Endothelial cell of umbilical vein (primary cell): ENCODE measurements at regions not wholly inside any gene's neighbourhood (a gene's known extent, or its start where the extent isn't known, plus 50 kb on each side); places are given as distances from the start of the nearest gene placed in this dataset.
"Not testable (repeated sequence)": the region's sequence is repeated elsewhere in the genome, so short reads cannot be mapped to it uniquely, and the experiment has no call there.

ENCODE experiments used
- BruUV-seq: library from RNA; stranded (reverse); fragments of 400-500 nt; replicated peaks from 2 replicates; lab custom pipeline; 2021; lab: Mats Ljungman, UMichigan
- CTCF ChIA-PET: fragments of 300-600, 350-600 bp; sonication (Branson Sonifier 250); formaldehyde crosslinking; loops from one replicate; lab custom pipeline; 2021; ENCODE audit warnings: antibody characterized with exemption, inconsistent platforms; lab: Charles Lee
- POLR2A ChIA-PET: fragments of 300-600, 350-600 bp; sonication (Branson Sonifier 250); formaldehyde crosslinking; loops from one replicate; lab custom pipeline; 2021; ENCODE audit warnings: antibody characterized with exemption, inconsistent platforms; lab: Charles Lee
- DNase-seq: peaks from one replicate; pipeline ENCODE4 v3.0.0-alpha.2; 2011; ENCODE audit warnings: low read depth, low spot score
- FAIRE-seq: peaks from 2 replicates; lab custom pipeline; 2011; peaks lifted over from hg19 to GRCh38; lab: Jason Lieb, UNC
- H2AFZ ChIP-seq: 2 replicates; pipeline ENCODE4 v1.6.0; 2012; ENCODE audit warnings: low read depth, low read length, control low read depth, inconsistent platforms
- H3K27ac ChIP-seq: 2 replicates; pipeline ENCODE4 v1.5.1; 2011; ENCODE audit warnings: low read depth, mild to moderate bottlenecking, control low read depth, low read length, moderate library complexity; ENCODE audit not compliant: insufficient read depth
- H3K27me3 ChIP-seq, 2 experiments: 2 replicates each; pipeline versions ENCODE4 v1.6.0 to v1.6.1; 2011; ENCODE audit warnings: low read length in 2 of 2, mixed read lengths in 1 of 2; ENCODE audit not compliant: control insufficient read depth in 2 of 2, insufficient read depth in 2 of 2
- H3K36me3 ChIP-seq, 2 experiments: 2 replicates in 1 of 2; 3 replicates in 1 of 2; pipeline ENCODE4 v1.5.1; 2011; ENCODE audit warnings: low read length in 2 of 2, mild to moderate bottlenecking in 1 of 2, moderate library complexity in 1 of 2; ENCODE audit not compliant: control insufficient read depth in 2 of 2, insufficient read depth in 2 of 2; ENCODE audit errors: extremely low read depth in 1 of 2
- H3K4me1 ChIP-seq: 3 replicates; pipeline ENCODE4 v1.5.1; 2011; ENCODE audit warnings: mild to moderate bottlenecking, low read length; ENCODE audit not compliant: control insufficient read depth, insufficient read depth; ENCODE audit errors: extremely low read depth
- H3K4me2 ChIP-seq: 2 replicates; pipeline ENCODE4 v1.6.1; 2011; ENCODE audit warnings: low read length, control low read depth, mixed read lengths; ENCODE audit not compliant: insufficient read depth
- H3K4me3 ChIP-seq, 3 experiments: fragments of 200-600 bp in 1 of 3; sonication (generic), shearing (Covaris generic) in 1 of 3; replicated peaks in 1 of 3; 2 replicates each; pipeline ENCODE4 v1.5.1; 2011 to 2016; ENCODE audit warnings: control low read depth in 3 of 3, low read length in 3 of 3, mild to moderate bottlenecking in 2 of 3, inconsistent platforms in 1 of 3, low read depth in 1 of 3, moderate library complexity in 1 of 3; ENCODE audit not compliant: insufficient read depth in 1 of 3
- H3K79me2 ChIP-seq: 2 replicates; pipeline ENCODE4 v1.6.0; 2012; ENCODE audit warnings: low read length, inconsistent platforms; ENCODE audit not compliant: control insufficient read depth, insufficient read depth
- H3K9ac ChIP-seq: replicated peaks from 2 replicates; pipeline ENCODE3; 2011; ENCODE audit warnings: low read length, control low read depth; ENCODE audit not compliant: insufficient read depth; ENCODE audit errors: extremely low read depth
- H3K9me1 ChIP-seq: replicated peaks from 3 replicates; pipeline ENCODE4 v1.6.0; 2011; ENCODE audit warnings: mild to moderate bottlenecking, low read length; ENCODE audit not compliant: control insufficient read depth, insufficient read depth; ENCODE audit errors: extremely low read depth
- H3K9me3 ChIP-seq: replicated peaks from 2 replicates; pipeline ENCODE4 v1.5.1; 2012; ENCODE audit warnings: low read length, inconsistent platforms; ENCODE audit not compliant: control insufficient read depth, insufficient read depth
- H4K20me1 ChIP-seq: replicated peaks from 2 replicates; pipeline ENCODE3; 2011; ENCODE audit warnings: mild to moderate bottlenecking, low read length; ENCODE audit not compliant: control insufficient read depth, insufficient read depth; ENCODE audit errors: extremely low read depth
- EZH2 ChIP-seq: IDR thresholded peaks from 2 replicates; pipeline ENCODE4 v1.6.1; 2012; ENCODE audit warnings: borderline replicate concordance, low read depth, mild to moderate bottlenecking, moderate library complexity, low read length, inconsistent platforms; ENCODE audit not compliant: severe bottlenecking
- FOS ChIP-seq: IDR thresholded peaks from 2 replicates; pipeline ENCODE4 v1.6.1; 2011; ENCODE audit warnings: mild to moderate bottlenecking, low read length, moderate library complexity, borderline replicate concordance; ENCODE audit not compliant: insufficient read depth
- GATA2 ChIP-seq: IDR thresholded peaks from 2 replicates; pipeline ENCODE4 v1.7.0; 2011; ENCODE audit warnings: low read depth, mild to moderate bottlenecking, moderate library complexity, mixed read lengths, low read length; ENCODE audit not compliant: insufficient read length, insufficient read depth
- JUN ChIP-seq: IDR thresholded peaks from 2 replicates; pipeline ENCODE4 v1.6.1; 2011; ENCODE audit warnings: borderline replicate concordance, low read depth; ENCODE audit not compliant: insufficient read length, insufficient read depth
- MAX ChIP-seq: IDR thresholded peaks from 2 replicates; pipeline ENCODE4 v1.6.1; 2011; ENCODE audit not compliant: insufficient read depth, insufficient read length
- MYC ChIP-seq: IDR thresholded peaks from one replicate; pipeline ENCODE4 v1.6.1; 2011; ENCODE audit warnings: mild to moderate bottlenecking, low read depth, low read length
- POLR2A ChIP-seq: IDR thresholded peaks from 2 replicates; pipeline ENCODE4 v1.6.1; 2012; ENCODE audit warnings: low read depth, mild to moderate bottlenecking, control low read depth, low read length
- POLR2AphosphoS5 ChIP-seq: IDR thresholded peaks from 2 replicates; pipeline ENCODE4 v1.6.1; 2012; ENCODE audit warnings: low read depth, mild to moderate bottlenecking, control low read depth, low read length, moderate library complexity; ENCODE audit not compliant: insufficient read depth
- dilution Hi-C: fragments of 300-500 bp; cut with MboI; formaldehyde crosslinking; loops from one replicate; pipeline ENCODE4 v1.15.0; 2019; ENCODE audit warnings: low sequenced_read_pairs; ENCODE audit not compliant: extremely low pct_ligation_motif_present
- intact Hi-C: fragments of 100-400 bp; cut with micrococcal nuclease; formaldehyde crosslinking; loops from one replicate; pipeline ENCODE4 v1.10.0; 2022
- TF ChIP-seq, protein P1 (sequence below), 2 donors: IDR thresholded peaks; 1 replicate in 1 of 2; 2 replicates in 1 of 2; pipeline ENCODE4 v1.5.1; 2011; ENCODE audit warnings: low read length in 2 of 2, mild to moderate bottlenecking in 2 of 2, moderate library complexity in 2 of 2, control low read depth in 1 of 2, inconsistent platforms in 1 of 2, low read depth in 1 of 2; ENCODE audit not compliant: insufficient read depth in 1 of 2; ENCODE audit errors: extremely low read depth in 1 of 2

DNA sequence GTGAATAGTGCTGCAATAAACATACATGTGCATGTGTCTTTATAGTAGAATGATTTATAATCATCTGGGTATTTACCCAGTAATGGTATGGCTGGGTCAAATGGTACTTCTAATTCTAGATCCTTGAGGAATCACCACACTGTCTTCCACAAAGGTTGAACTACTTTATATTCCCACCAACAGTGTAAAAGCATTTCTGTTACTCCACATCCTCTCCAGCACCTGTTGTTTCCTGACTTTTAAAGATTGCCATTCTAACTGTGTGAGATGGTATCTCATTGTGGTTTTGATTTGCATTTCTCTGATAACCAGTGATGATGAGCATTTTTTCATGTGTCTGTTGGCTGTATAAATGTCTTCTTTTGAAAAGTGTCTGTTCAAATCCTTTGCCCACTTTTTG, 215.5 kb downstream of the LRIG3 start:
- H3K4me2 ChIP-seq, H3K36me3 ChIP-seq, H3K4me1 ChIP-seq, POLR2A ChIA-PET, DNase-seq, H3K4me3 ChIP-seq, FAIRE-seq, H3K27ac ChIP-seq, H3K9me3 ChIP-seq, H3K27me3 ChIP-seq, BruUV-seq, H3K9ac ChIP-seq, dilution Hi-C loops, H2AFZ ChIP-seq, H4K20me1 ChIP-seq, H3K79me2 ChIP-seq, CTCF ChIA-PET, H3K9me1 ChIP-seq, intact Hi-C loops: not testable (repeated sequence)

DNA sequence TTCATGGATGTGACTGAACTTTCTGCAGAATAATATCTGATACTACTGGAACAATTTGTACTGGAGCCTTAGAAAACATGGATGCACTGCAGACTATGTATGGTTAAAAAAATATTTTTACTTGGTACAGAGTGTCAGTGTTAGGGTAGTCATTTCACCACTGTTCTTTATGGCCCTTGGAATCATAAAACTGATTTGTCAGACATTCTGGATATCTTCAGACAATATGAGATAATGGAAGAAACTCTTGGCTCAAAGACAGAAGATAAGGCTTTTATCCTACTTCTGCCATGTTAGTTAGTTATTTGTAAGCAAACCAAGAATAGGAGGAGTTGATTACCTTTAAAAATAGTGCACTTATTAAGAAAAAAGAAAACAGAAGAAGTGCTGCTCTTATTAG, 209.4 kb downstream of the LRIG3 start:
- intact Hi-C loops (no loop called here), dilution Hi-C loops (no loop called here)
- no peak overlapping the region for H3K9ac ChIP-seq
- H3K4me2 ChIP-seq = no peak overlapping the region
- ChIA-PET POLR2A (no interaction called here), CTCF (no interaction called here)
- no peaks in the 10 kb centered on the region for H3K27me3 ChIP-seq
- H2AFZ ChIP-seq = no peak overlapping the region
- BruUV-seq = no TSS peak
- H3K4me1 ChIP-seq = no peaks in the 10 kb centered on the region
- no peak overlapping the region for H3K27ac ChIP-seq
- TF ChIP-seq EZH2 (no peak), GATA2 (no peak), POLR2AphosphoS5 (no peak), MYC (no peak), JUN (no peak), MAX (no peak), FOS (no peak), POLR2A (no peak)
- TF ChIP-seq, protein P1, sequence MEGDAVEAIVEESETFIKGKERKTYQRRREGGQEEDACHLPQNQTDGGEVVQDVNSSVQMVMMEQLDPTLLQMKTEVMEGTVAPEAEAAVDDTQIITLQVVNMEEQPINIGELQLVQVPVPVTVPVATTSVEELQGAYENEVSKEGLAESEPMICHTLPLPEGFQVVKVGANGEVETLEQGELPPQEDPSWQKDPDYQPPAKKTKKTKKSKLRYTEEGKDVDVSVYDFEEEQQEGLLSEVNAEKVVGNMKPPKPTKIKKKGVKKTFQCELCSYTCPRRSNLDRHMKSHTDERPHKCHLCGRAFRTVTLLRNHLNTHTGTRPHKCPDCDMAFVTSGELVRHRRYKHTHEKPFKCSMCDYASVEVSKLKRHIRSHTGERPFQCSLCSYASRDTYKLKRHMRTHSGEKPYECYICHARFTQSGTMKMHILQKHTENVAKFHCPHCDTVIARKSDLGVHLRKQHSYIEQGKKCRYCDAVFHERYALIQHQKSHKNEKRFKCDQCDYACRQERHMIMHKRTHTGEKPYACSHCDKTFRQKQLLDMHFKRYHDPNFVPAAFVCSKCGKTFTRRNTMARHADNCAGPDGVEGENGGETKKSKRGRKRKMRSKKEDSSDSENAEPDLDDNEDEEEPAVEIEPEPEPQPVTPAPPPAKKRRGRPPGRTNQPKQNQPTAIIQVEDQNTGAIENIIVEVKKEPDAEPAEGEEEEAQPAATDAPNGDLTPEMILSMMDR (IDR thresholded peaks at IDR 0.05; ENCODE audit: extremely low read depth in 1 of 2, insufficient read depth in 1 of 2, low read depth in 1 of 2, low read length in 2 of 2) = no peak
- no peak for FAIRE-seq
- H3K9me3 ChIP-seq = no peaks in the 10 kb centered on the region
- H3K4me3 ChIP-seq = no peak overlapping the region
- H3K9me1 ChIP-seq = no peaks in the 10 kb centered on the region
- H3K36me3 ChIP-seq = no peaks in the 10 kb centered on the region
- no peaks in the 10 kb centered on the region for H3K79me2 ChIP-seq
- H4K20me1 ChIP-seq = no peaks in the 10 kb centered on the region
- DNase-seq = no peak
